Lower leg skin (tissue), 3 donors: ENCODE measurements at regions not wholly inside any gene's neighbourhood (a gene's known extent, or its start where the extent isn't known, plus 50 kb on each side); places are given as distances from the start of the nearest gene placed in this dataset.

ENCODE experiments used
- POLR2A ChIP-seq, 2 donors: fragments of 450-650 bp; IDR thresholded peaks; one replicate each; pipeline ENCODE4 v1.6.1; 2016 to 2017; ENCODE audit warnings: antibody characterized with exemption in 2 of 2, mild to moderate bottlenecking in 1 of 2, moderate library complexity in 1 of 2
- TF ChIP-seq, protein P1 (sequence below), 3 donors: fragments of 450-650 bp; IDR thresholded peaks; one replicate each; pipeline ENCODE4 v1.5.1; 2016; ENCODE audit warnings: antibody characterized with exemption in 3 of 3, mild to moderate bottlenecking in 3 of 3, moderate library complexity in 2 of 3

- TF ChIP-seq, protein P1, sequence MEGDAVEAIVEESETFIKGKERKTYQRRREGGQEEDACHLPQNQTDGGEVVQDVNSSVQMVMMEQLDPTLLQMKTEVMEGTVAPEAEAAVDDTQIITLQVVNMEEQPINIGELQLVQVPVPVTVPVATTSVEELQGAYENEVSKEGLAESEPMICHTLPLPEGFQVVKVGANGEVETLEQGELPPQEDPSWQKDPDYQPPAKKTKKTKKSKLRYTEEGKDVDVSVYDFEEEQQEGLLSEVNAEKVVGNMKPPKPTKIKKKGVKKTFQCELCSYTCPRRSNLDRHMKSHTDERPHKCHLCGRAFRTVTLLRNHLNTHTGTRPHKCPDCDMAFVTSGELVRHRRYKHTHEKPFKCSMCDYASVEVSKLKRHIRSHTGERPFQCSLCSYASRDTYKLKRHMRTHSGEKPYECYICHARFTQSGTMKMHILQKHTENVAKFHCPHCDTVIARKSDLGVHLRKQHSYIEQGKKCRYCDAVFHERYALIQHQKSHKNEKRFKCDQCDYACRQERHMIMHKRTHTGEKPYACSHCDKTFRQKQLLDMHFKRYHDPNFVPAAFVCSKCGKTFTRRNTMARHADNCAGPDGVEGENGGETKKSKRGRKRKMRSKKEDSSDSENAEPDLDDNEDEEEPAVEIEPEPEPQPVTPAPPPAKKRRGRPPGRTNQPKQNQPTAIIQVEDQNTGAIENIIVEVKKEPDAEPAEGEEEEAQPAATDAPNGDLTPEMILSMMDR (IDR thresholded peaks at IDR 0.05), result no peak
- TF ChIP-seq POLR2A (IDR thresholded peaks at IDR 0.05), result no peak
Observed at GRCh38 chr12:78726854-78727253, 137.7 kb upstream of the SYT1 start.
